ENCODE measurements at regions not wholly inside any gene's neighbourhood (a gene's known extent, or its start where the extent isn't known, plus 50 kb on each side); places are given as distances from the start of the nearest gene placed in this dataset.

- H3K9me1 ChIP-seq (ENCODE audit: control insufficient read depth, insufficient read depth, low read length): no peaks in the 10 kb centered on the region
- H3K9ac ChIP-seq (ENCODE audit: insufficient read depth in 1 of 2, low read depth in 2 of 2, low read length in 2 of 2): no peak overlapping the region
- no TSS peak for BruUV-seq (replicated peaks)
- no peaks in the 10 kb centered on the region for H3K4me1 ChIP-seq (replicated peaks in 1 of 2; ENCODE audit: control insufficient read depth in 2 of 2, insufficient read depth in 2 of 2, low read length in 2 of 2)
- ChIA-PET CTCF (ENCODE audit: low intra/inter-chr PET ratio) (no interaction called here), POLR2A (no interaction called here)
- no peaks in the 10 kb centered on the region for H4K20me1 ChIP-seq (replicated peaks; ENCODE audit: control insufficient read depth, insufficient read depth, low read length)
- 72% methylated on average over 4 of the region's 4 CpGs for WGBS (ENCODE audit: insufficient coverage, low coverage, missing lambda C conversion rate)
- DNase-seq (ENCODE audit: extremely low read depth in 1 of 4, low spot score in 3 of 4) (no peak), ATAC-seq (no peak), FAIRE-seq (no peak)
- H3K27ac ChIP-seq (ENCODE audit: extremely low read depth, low read depth, low read length): no peak overlapping the region
- H3K4me2 ChIP-seq (ENCODE audit: insufficient read depth, low read length): no peak overlapping the region
- H3K9me3 ChIP-seq (replicated peaks; ENCODE audit: control insufficient read depth, insufficient read depth, low read depth, low read length): no peaks in the 10 kb centered on the region
- H3K79me2 ChIP-seq (ENCODE audit: control insufficient read depth, insufficient read depth, low read length): no peaks in the 10 kb centered on the region
- H3K27me3 ChIP-seq (ENCODE audit: control insufficient read depth in 2 of 2, insufficient read depth in 2 of 2, low read length in 2 of 2): no peaks in the 10 kb centered on the region
- peaks cover 6% of the 10 kb centered on the region; the same call in 1 of the 3 replicates for H3K36me3 ChIP-seq (ENCODE audit: control insufficient read depth, insufficient read depth, low read length)
- in situ Hi-C loops (cut with MboI) (no loop called here), intact Hi-C loops (cut with micrococcal nuclease) (no loop called here)
- no peak overlapping the region for H3K4me3 ChIP-seq
- no peak overlapping the region for H2AFZ ChIP-seq (ENCODE audit: low read depth, low read length)
- TF ChIP-seq SMARCC2 (IDR thresholded peaks at IDR 0.05; ENCODE audit: low read depth) (no peak), ZC3H11A (IDR thresholded peaks at IDR 0.05; ENCODE audit: low read depth, low read length) (no peak), FOXJ3 (CRISPR knock-in tag; IDR thresholded peaks at IDR 0.05) (no peak), ZNF311 (CRISPR knock-in tag; IDR thresholded peaks at IDR 0.05) (no peak), NFYB (IDR thresholded peaks at IDR 0.05; ENCODE audit: extremely low read depth, insufficient read length) (no peak), CHD2 (IDR thresholded peaks at IDR 0.05; ENCODE audit: low read depth, low read length) (no peak), ETV6 (IDR thresholded peaks at IDR 0.05; ENCODE audit: borderline replicate concordance in 1 of 2, low read depth in 2 of 2, low read length in 1 of 2) (no peak), ETV6 (CRISPR knock-in tag; IDR thresholded peaks at IDR 0.05; ENCODE audit: borderline replicate concordance) (no peak), GTF2B (IDR thresholded peaks at IDR 0.05; ENCODE audit: extremely low read depth, insufficient read length) (no peak), NONO (IDR thresholded peaks at IDR 0.05; ENCODE audit: low read depth in 2 of 2, low read length in 1 of 2) (no peak), CLOCK (CRISPR knock-in tag; IDR thresholded peaks at IDR 0.05; ENCODE audit: borderline replicate concordance) (no peak), SREBF1 (IDR thresholded peaks at IDR 0.05; ENCODE audit: borderline replicate concordance, low read depth, low read length) (no peak), E2F6 (IDR thresholded peaks at IDR 0.05; ENCODE audit: borderline replicate concordance in 1 of 2, extremely low read depth in 1 of 2, insufficient read depth in 1 of 2, insufficient read length in 1 of 2, low read depth in 1 of 2, low read length in 1 of 2, poor library complexity in 1 of 2, severe bottlenecking in 1 of 2) (no peak), TBL1XR1 (IDR thresholded peaks at IDR 0.05; ENCODE audit: low read length in 2 of 2) (no peak)
Observed at GRCh38 chr18:23388357-23388756, 64.7 kb upstream of the RIOK3 start.

All from K562 (cell line).